ENCODE measurements at regions not wholly inside any gene's neighbourhood (a gene's known extent, or its start where the extent isn't known, plus 50 kb on each side); places are given as distances from the start of the nearest gene placed in this dataset.

DNA sequence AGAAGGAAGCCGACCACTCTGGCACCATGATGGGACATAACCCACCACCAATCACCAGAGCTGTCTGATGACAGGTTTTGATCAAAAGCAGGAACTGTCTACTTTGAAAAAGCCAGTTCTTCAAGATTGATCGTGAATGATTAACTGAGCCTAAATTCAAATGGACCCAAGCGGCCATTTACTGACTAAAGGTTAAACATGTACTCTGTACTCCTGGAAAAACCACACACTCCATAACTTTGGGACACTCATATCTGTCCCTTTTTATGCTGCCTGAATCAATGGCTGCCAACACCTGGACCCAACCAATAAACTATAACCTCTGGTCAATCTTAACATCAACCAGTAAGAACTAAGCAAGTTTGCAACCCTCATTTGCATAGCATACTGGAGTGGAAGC lies 206.6 kb downstream of the URB2 start:
- TF ChIP-seq, protein P1, sequence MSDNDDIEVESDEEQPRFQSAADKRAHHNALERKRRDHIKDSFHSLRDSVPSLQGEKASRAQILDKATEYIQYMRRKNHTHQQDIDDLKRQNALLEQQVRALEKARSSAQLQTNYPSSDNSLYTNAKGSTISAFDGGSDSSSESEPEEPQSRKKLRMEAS (IDR thresholded peaks at IDR 0.05) = no peak
- TF ChIP-seq RAD21 (IDR thresholded peaks at IDR 0.05) = peak; percentile 29 to 42
- TF ChIP-seq CTCF (IDR thresholded peaks at IDR 0.05; ENCODE audit: low read depth, low read length, missing input control) = no peak
- TF ChIP-seq ATF3 (IDR thresholded peaks at IDR 0.05) = no peak
- TF ChIP-seq RXRA (IDR thresholded peaks at IDR 0.05) = peak in 1 of 2 donors; percentile 25
- no peak for TF ChIP-seq TAF1 (conservative IDR thresholded peaks at IDR 0.05)
- no peak for TF ChIP-seq JUND (IDR thresholded peaks at IDR 0.05)

Data from liver (tissue), 3 donors.